Lower leg skin (tissue), 4 donors: ENCODE measurements at regions not wholly inside any gene's neighbourhood (a gene's known extent, or its start where the extent isn't known, plus 50 kb on each side); places are given as distances from the start of the nearest gene placed in this dataset.

Source experiments
- DNase-seq, 2 donors: peaks; one replicate each; pipeline ENCODE4 v3.0.0-alpha.2; 2019; ENCODE audit warnings: low spot score in 2 of 2
- H3K4me3 ChIP-seq: fragments of 200-600 bp; sonication (generic); 2 replicates; pipeline ENCODE4 v1.5.1; 2017; ENCODE audit warnings: mild to moderate bottlenecking, low read depth; ENCODE audit not compliant: poor library complexity, severe bottlenecking
- CTCF ChIP-seq, 3 donors: fragments of 450-650 bp; IDR thresholded peaks; one replicate each; pipeline ENCODE4 v1.5.1; 2016; ENCODE audit warnings: antibody characterized with exemption in 3 of 3, mild to moderate bottlenecking in 3 of 3, moderate library complexity in 2 of 3
- POLR2A ChIP-seq, 2 donors: fragments of 450-650 bp; IDR thresholded peaks; one replicate each; pipeline ENCODE4 v1.6.1; 2016 to 2017; ENCODE audit warnings: antibody characterized with exemption in 2 of 2, mild to moderate bottlenecking in 1 of 2, moderate library complexity in 1 of 2
- WGBS, 2 donors: methylation state at CpG; one replicate each; pipeline ENCODE4 v1.1.5; 2018; 5-methylcytosine and 5-hydroxymethylcytosine counted together
- intact Hi-C: fragments of 100-400 bp; cut with DNase I; formaldehyde crosslinking; loops from one replicate; pipeline ENCODE4 v1.15.0; 2023; ENCODE audit warnings: low total_unique reads

- H3K4me3 ChIP-seq = no peak overlapping the region
- no peak for DNase-seq
- WGBS, 2 donors = 35 to 38% methylated on average over 2 of the region's 2 CpGs
- intact Hi-C loops = no loop called here
- TF ChIP-seq POLR2A (IDR thresholded peaks at IDR 0.05) (no peak), CTCF (IDR thresholded peaks at IDR 0.05) (no peak)
Measured at GRCh38 chr12:107325075-107325608, 231.8 kb upstream of the CRY1 start.

GRCh38 chr12:107326237-107326636, 232.9 kb upstream of the CRY1 start:
- DNase-seq = no peak
- H3K4me3 ChIP-seq = no peak overlapping the region
- TF ChIP-seq POLR2A (IDR thresholded peaks at IDR 0.05) (no peak), CTCF (IDR thresholded peaks at IDR 0.05) (no peak)
- intact Hi-C loops = no loop called here
- 41 to 64% methylated on average over 2 of the region's 2 CpGs for WGBS, 2 donors

- WGBS, 2 donors = 62 to 65% methylated on average over 5 of the region's 5 CpGs
- TF ChIP-seq POLR2A (IDR thresholded peaks at IDR 0.05) (no peak), CTCF (IDR thresholded peaks at IDR 0.05) (no peak)
- DNase-seq = no peak
- intact Hi-C loops = no loop called here
- no peak overlapping the region for H3K4me3 ChIP-seq
Measured at GRCh38 chr12:107327651-107328182, 234.4 kb upstream of the CRY1 start.

- WGBS, 2 donors = 54 to 55% methylated on average over 11 of the region's 11 CpGs
- no peak overlapping the region for H3K4me3 ChIP-seq
- intact Hi-C loops = no loop called here
- DNase-seq = no peak
- no peak for TF ChIP-seq CTCF (IDR thresholded peaks at IDR 0.05)
- no peak for TF ChIP-seq POLR2A (IDR thresholded peaks at IDR 0.05)
Measured at GRCh38 chr12:107328442-107329133, 235.2 kb upstream of the CRY1 start.

- no peak for TF ChIP-seq CTCF (IDR thresholded peaks at IDR 0.05)
- WGBS, 2 donors = 71 to 76% methylated on average over 1 of the region's 1 CpG
- no peak overlapping the region for H3K4me3 ChIP-seq
- intact Hi-C loops = no loop called here
- no peak for DNase-seq
Measured at GRCh38 chr12:107329569-107330324, 236.4 kb upstream of the CRY1 start.
